Calu3 (cell line): ENCODE measurements at regions not wholly inside any gene's neighbourhood (a gene's known extent, or its start where the extent isn't known, plus 50 kb on each side); places are given as distances from the start of the nearest gene placed in this dataset.

Experiments used
- BruUV-seq: library from RNA; stranded (reverse); fragments of 400-500 nt; replicated peaks from 2 replicates; lab custom pipeline; 2021; lab: Mats Ljungman, UMichigan
- CTCF ChIA-PET: fragments of 300-600 bp; sonication (Branson Sonifier 250); formaldehyde crosslinking; loops from one replicate; lab custom pipeline; 2022; ENCODE audit warnings: antibody characterized with exemption; lab: Charles Lee
- DNase-seq: peaks from one replicate; pipeline ENCODE4 v3.0.0; 2022
- H3K27ac Mint-ChIP-seq: one replicate; pipeline ENCODE4 v1.8.0; 2022; ENCODE audit warnings: mixed read lengths; ENCODE audit not compliant: unreplicated experiment
- H3K27me3 Mint-ChIP-seq: one replicate; pipeline ENCODE4 v1.8.0; 2022; ENCODE audit warnings: mixed read lengths; ENCODE audit not compliant: unreplicated experiment
- H3K36me3 Mint-ChIP-seq: one replicate; pipeline ENCODE4 v1.8.0; 2022; ENCODE audit warnings: mild to moderate bottlenecking, moderate library complexity, mixed read lengths; ENCODE audit not compliant: insufficient read depth, unreplicated experiment
- H3K4me1 Mint-ChIP-seq: one replicate; pipeline ENCODE4 v1.8.0; 2022; ENCODE audit warnings: mild to moderate bottlenecking, low read depth, mixed read lengths; ENCODE audit not compliant: unreplicated experiment
- H3K4me3 Mint-ChIP-seq: one replicate; pipeline ENCODE4 v1.8.0; 2022; ENCODE audit warnings: mild to moderate bottlenecking, low read depth, moderate library complexity, mixed read lengths; ENCODE audit not compliant: unreplicated experiment
- H3K9me3 Mint-ChIP-seq: one replicate; pipeline ENCODE4 v1.8.0; 2022; ENCODE audit warnings: low read depth, mixed read lengths; ENCODE audit not compliant: unreplicated experiment
- intact Hi-C: fragments of 100-400 bp; cut with micrococcal nuclease; formaldehyde crosslinking; loops from one replicate; pipeline ENCODE4 v1.10.0; 2022; ENCODE audit not compliant: unreplicated experiment
- TF ChIP-seq, protein P1 (sequence below): fragments of 200-600 bp; IDR thresholded peaks from one replicate; pipeline ENCODE4 v1.8.0; 2022; ENCODE audit warnings: antibody characterized with exemption; ENCODE audit not compliant: unreplicated experiment

DNA sequence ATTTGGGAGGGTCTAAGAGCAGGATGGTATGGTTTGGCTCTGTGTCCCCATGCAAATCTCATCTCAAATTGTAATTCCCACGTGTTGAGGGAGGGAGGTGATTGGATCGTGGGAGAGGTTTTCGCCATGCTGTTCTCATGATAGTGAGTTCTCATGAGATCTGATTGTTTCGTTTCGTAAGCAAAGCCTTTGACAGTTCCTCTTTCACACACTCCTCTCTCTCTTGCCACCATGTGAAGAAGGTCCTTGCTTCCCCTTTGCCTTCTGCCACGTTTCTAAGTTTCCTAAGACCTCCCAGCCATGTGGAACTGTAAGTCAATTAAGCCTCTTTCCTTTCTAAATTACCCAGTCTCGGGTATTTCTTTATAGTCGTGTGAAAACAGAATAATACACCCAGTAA, 553.7 kb downstream of the TAFA4 start:
- Mint-ChIP-seq H3K4me1 (no peaks in the 10 kb centered on the region), H3K27me3 (no peaks in the 10 kb centered on the region), H3K27ac (no peak overlapping the region), H3K36me3 (no peaks in the 10 kb centered on the region), H3K9me3 (peaks cover 22% of the 10 kb centered on the region), H3K4me3 (no peak overlapping the region)
- CTCF ChIA-PET, result no interaction called here
- no peak for DNase-seq
- intact Hi-C loops, result no loop called here
- BruUV-seq, result no TSS peak
- TF ChIP-seq, protein P1, sequence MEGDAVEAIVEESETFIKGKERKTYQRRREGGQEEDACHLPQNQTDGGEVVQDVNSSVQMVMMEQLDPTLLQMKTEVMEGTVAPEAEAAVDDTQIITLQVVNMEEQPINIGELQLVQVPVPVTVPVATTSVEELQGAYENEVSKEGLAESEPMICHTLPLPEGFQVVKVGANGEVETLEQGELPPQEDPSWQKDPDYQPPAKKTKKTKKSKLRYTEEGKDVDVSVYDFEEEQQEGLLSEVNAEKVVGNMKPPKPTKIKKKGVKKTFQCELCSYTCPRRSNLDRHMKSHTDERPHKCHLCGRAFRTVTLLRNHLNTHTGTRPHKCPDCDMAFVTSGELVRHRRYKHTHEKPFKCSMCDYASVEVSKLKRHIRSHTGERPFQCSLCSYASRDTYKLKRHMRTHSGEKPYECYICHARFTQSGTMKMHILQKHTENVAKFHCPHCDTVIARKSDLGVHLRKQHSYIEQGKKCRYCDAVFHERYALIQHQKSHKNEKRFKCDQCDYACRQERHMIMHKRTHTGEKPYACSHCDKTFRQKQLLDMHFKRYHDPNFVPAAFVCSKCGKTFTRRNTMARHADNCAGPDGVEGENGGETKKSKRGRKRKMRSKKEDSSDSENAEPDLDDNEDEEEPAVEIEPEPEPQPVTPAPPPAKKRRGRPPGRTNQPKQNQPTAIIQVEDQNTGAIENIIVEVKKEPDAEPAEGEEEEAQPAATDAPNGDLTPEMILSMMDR, result no peak

DNA sequence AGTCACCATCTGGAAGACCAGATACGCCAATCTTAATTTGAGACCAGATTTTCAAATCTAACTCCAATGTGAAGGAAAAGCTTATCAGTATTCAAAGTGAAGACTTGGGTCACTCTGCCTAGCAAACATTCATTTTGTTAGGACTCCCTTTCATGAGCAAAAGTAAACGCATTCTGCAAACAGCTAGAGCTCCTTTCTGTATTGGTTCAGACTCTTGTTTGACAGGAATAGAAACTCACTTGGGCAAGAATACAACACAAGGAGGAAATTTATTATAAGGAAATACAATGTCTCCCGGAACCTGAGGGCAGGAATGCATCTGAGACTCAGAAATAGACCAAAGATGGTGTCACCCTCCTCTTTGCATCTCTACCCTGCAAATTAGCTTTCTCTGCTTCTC, 558.6 kb downstream of the TAFA4 start:
- DNase-seq, result no peak
- no TSS peak for BruUV-seq
- Mint-ChIP-seq H3K27ac (no peak overlapping the region), H3K27me3 (no peaks in the 10 kb centered on the region), H3K9me3 (peaks cover 8% of the 10 kb centered on the region), H3K4me1 (no peaks in the 10 kb centered on the region), H3K36me3 (no peaks in the 10 kb centered on the region), H3K4me3 (no peak overlapping the region)
- CTCF ChIA-PET, result no interaction called here
- intact Hi-C loops, result no loop called here
- TF ChIP-seq, protein P1, result no peak

DNA sequence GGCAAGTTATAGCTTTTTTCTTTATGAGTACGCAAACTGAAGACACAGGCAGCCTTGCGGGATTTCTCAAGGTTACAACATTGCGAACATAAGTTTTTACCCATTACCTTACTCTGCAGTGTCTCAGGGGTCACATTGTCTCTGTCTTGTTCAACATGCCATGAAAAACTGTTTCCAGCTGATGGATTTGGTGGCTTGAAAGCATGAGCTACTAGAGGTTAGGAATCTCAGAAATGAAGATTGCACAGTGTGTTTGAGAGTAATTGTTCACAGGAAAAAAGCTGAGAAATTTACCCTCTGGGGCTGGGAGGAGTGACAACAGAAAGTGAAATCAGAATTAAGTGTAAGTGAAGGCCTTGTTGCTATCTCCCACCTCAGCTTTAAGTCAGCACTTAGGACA, 568.6 kb downstream of the TAFA4 start:
- TF ChIP-seq, protein P1, result no peak
- Mint-ChIP-seq H3K27ac (no peak overlapping the region), H3K36me3 (no peaks in the 10 kb centered on the region), H3K27me3 (no peaks in the 10 kb centered on the region), H3K9me3 (peaks cover 16% of the 10 kb centered on the region), H3K4me1 (no peaks in the 10 kb centered on the region), H3K4me3 (no peak overlapping the region)
- no TSS peak for BruUV-seq
- CTCF ChIA-PET, result no interaction called here
- DNase-seq, result no peak
- intact Hi-C loops, result no loop called here

DNA sequence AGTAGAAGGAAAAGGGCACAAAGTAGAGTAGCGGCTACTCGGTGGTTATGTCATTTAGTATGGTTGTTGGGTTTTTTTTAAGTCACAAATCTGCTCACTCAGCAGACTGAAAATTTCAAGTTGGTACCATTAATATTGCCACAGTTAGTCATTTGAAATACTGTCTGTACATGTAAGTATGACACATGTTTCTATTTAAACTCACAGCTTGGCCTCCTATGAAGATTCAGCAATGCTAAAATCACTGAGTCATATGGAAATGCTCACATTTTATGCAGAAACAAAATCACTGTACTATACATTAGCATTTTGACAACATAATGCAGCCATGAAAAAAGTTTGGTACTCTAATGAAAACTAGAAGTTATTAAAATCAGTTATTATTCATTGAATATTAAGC, 571.9 kb downstream of the TAFA4 start:
- Mint-ChIP-seq H3K4me3 (no peak overlapping the region), H3K9me3 (peaks cover 15% of the 10 kb centered on the region), H3K4me1 (no peaks in the 10 kb centered on the region), H3K27ac (no peak overlapping the region), H3K27me3 (no peaks in the 10 kb centered on the region), H3K36me3 (no peaks in the 10 kb centered on the region)
- DNase-seq, result no peak
- BruUV-seq, result no TSS peak
- CTCF ChIA-PET, result no interaction called here
- intact Hi-C loops, result no loop called here
- TF ChIP-seq, protein P1, result no peak
